ENCODE measurements at regions not wholly inside any gene's neighbourhood (a gene's known extent, or its start where the extent isn't known, plus 50 kb on each side); places are given as distances from the start of the nearest gene placed in this dataset.

DNA sequence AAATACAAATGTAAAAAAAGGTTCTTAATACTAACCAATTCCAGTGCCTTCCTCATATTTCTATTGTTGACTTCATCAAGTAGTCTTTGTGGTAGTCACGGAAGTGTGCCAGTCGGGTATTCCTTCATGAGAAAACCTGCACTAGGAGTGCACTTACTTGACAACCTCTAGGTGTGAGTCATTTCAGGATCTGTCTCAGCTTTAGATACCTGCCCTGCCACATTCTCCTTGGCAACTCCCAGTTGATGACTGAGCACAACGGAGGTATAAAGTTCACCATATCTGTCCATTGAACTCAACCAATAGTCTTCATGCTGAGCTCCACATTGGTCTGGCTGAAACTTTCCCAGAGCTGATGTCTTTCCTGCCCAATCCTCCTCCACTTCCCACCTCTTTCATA, 215.7 kb downstream of the SYT10 start:
- ChIA-PET CTCF (no interaction called here), POLR2A (no interaction called here)
- no peaks in the 10 kb centered on the region for H3K79me2 ChIP-seq (ENCODE audit: control insufficient read depth, insufficient read depth, low read length)
- intact Hi-C loops (cut with micrococcal nuclease) = no loop called here
- no peaks in the 10 kb centered on the region for H3K27me3 ChIP-seq (ENCODE audit: control insufficient read depth in 2 of 2, insufficient read depth in 2 of 2, low read length in 2 of 2)
- DNase-seq (ENCODE audit: low read depth, low spot score) (no peak), FAIRE-seq (no peak)
- H3K4me2 ChIP-seq (ENCODE audit: insufficient read depth, low read length) = no peak overlapping the region
- no peak overlapping the region for H3K9ac ChIP-seq (replicated peaks; ENCODE audit: extremely low read depth, insufficient read depth, low read length)
- H3K9me3 ChIP-seq (replicated peaks; ENCODE audit: control insufficient read depth, insufficient read depth, low read length) = peaks cover 9% of the 10 kb centered on the region
- BruUV-seq (replicated peaks) = no TSS peak
- no peaks in the 10 kb centered on the region for H3K36me3 ChIP-seq (ENCODE audit: control insufficient read depth in 2 of 2, extremely low read depth in 1 of 2, insufficient read depth in 2 of 2, low read length in 2 of 2)
- H3K9me1 ChIP-seq (replicated peaks; ENCODE audit: control insufficient read depth, extremely low read depth, insufficient read depth, low read length) = no peaks in the 10 kb centered on the region
- H3K4me1 ChIP-seq (ENCODE audit: control insufficient read depth, extremely low read depth, insufficient read depth, low read length) = no peaks in the 10 kb centered on the region
- no peak overlapping the region for H2AFZ ChIP-seq (ENCODE audit: low read depth, low read length)
- dilution Hi-C loops (cut with MboI; ENCODE audit: extremely low pct_ligation_motif_present, low sequenced_read_pairs) = no loop called here
- TF ChIP-seq, protein P1, sequence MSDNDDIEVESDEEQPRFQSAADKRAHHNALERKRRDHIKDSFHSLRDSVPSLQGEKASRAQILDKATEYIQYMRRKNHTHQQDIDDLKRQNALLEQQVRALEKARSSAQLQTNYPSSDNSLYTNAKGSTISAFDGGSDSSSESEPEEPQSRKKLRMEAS (IDR thresholded peaks at IDR 0.05; ENCODE audit: insufficient read depth, insufficient read length) = no peak
- TF ChIP-seq MYC (IDR thresholded peaks at IDR 0.05; ENCODE audit: low read depth, low read length) (no peak), JUN (IDR thresholded peaks at IDR 0.05; ENCODE audit: borderline replicate concordance, insufficient read depth, insufficient read length, low read depth) (no peak), POLR2AphosphoS5 (IDR thresholded peaks at IDR 0.05; ENCODE audit: insufficient read depth, low read depth, low read length) (no peak), GATA2 (IDR thresholded peaks at IDR 0.05; ENCODE audit: insufficient read depth, insufficient read length, low read depth, low read length) (no peak), POLR2A (IDR thresholded peaks at IDR 0.05; ENCODE audit: low read depth, low read length) (no peak)
- TF ChIP-seq, protein P2, sequence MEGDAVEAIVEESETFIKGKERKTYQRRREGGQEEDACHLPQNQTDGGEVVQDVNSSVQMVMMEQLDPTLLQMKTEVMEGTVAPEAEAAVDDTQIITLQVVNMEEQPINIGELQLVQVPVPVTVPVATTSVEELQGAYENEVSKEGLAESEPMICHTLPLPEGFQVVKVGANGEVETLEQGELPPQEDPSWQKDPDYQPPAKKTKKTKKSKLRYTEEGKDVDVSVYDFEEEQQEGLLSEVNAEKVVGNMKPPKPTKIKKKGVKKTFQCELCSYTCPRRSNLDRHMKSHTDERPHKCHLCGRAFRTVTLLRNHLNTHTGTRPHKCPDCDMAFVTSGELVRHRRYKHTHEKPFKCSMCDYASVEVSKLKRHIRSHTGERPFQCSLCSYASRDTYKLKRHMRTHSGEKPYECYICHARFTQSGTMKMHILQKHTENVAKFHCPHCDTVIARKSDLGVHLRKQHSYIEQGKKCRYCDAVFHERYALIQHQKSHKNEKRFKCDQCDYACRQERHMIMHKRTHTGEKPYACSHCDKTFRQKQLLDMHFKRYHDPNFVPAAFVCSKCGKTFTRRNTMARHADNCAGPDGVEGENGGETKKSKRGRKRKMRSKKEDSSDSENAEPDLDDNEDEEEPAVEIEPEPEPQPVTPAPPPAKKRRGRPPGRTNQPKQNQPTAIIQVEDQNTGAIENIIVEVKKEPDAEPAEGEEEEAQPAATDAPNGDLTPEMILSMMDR (IDR thresholded peaks at IDR 0.05; ENCODE audit: extremely low read depth in 1 of 2, insufficient read depth in 1 of 2, low read depth in 1 of 2, low read length in 2 of 2) = no peak
- H3K4me3 ChIP-seq (replicated peaks in 1 of 3; ENCODE audit: insufficient read depth in 1 of 3, low read depth in 1 of 3, low read length in 3 of 3) = no peak overlapping the region
- H3K27ac ChIP-seq (ENCODE audit: insufficient read depth, low read depth, low read length) = no peak overlapping the region
- no peaks in the 10 kb centered on the region for H4K20me1 ChIP-seq (replicated peaks; ENCODE audit: control insufficient read depth, extremely low read depth, insufficient read depth, low read length)

DNA sequence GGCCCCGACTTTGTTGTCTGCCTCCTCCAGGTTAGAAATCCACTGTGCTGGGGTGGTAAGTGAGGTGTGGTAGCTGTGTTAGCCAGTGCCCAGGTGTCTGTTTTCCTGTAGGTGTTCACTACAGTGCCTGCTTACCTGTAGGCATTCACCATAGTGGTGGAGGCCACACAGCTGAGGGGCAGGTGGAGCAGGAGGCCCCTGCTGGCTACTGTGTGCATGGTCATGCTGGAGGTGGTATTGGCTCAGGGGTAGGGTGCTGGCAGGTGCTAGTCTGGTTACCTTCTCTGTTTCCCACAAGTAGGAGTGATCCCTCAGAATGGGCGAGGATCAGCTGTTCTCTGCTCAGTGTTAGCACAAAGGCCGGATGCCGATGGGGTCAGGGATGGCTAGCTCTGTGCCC, 217.3 kb downstream of the SYT10 start:
- H3K27ac ChIP-seq (ENCODE audit: insufficient read depth, low read depth, low read length) = no peak overlapping the region
- H4K20me1 ChIP-seq (replicated peaks; ENCODE audit: control insufficient read depth, extremely low read depth, insufficient read depth, low read length) = no peaks in the 10 kb centered on the region
- H3K4me1 ChIP-seq (ENCODE audit: control insufficient read depth, extremely low read depth, insufficient read depth, low read length) = no peaks in the 10 kb centered on the region
- BruUV-seq (replicated peaks) = no TSS peak
- intact Hi-C loops (cut with micrococcal nuclease) (no loop called here), dilution Hi-C loops (cut with MboI; ENCODE audit: extremely low pct_ligation_motif_present, low sequenced_read_pairs) (no loop called here)
- H3K79me2 ChIP-seq (ENCODE audit: control insufficient read depth, insufficient read depth, low read length) = no peaks in the 10 kb centered on the region
- DNase-seq (ENCODE audit: low read depth, low spot score) = peak; percentile 0
- FAIRE-seq = no peak
- no peak overlapping the region for H3K4me2 ChIP-seq (ENCODE audit: insufficient read depth, low read length)
- H3K4me3 ChIP-seq (replicated peaks in 1 of 3; ENCODE audit: insufficient read depth in 1 of 3, low read depth in 1 of 3, low read length in 3 of 3) = no peak overlapping the region
- POLR2A ChIA-PET = no interaction called here
- peaks cover 9% of the 10 kb centered on the region for H3K9me3 ChIP-seq (replicated peaks; ENCODE audit: control insufficient read depth, insufficient read depth, low read length)
- no peak overlapping the region for H2AFZ ChIP-seq (ENCODE audit: low read depth, low read length)
- H3K9ac ChIP-seq (replicated peaks; ENCODE audit: extremely low read depth, insufficient read depth, low read length) = no peak overlapping the region
- H3K36me3 ChIP-seq (ENCODE audit: control insufficient read depth in 2 of 2, extremely low read depth in 1 of 2, insufficient read depth in 2 of 2, low read length in 2 of 2) = no peaks in the 10 kb centered on the region
- CTCF ChIA-PET = no interaction called here
- no peaks in the 10 kb centered on the region for H3K9me1 ChIP-seq (replicated peaks; ENCODE audit: control insufficient read depth, extremely low read depth, insufficient read depth, low read length)
- TF ChIP-seq FOS (IDR thresholded peaks at IDR 0.05; ENCODE audit: borderline replicate concordance, insufficient read depth, low read length) = no peak
- TF ChIP-seq POLR2AphosphoS5 (IDR thresholded peaks at IDR 0.05; ENCODE audit: insufficient read depth, low read depth, low read length) = no peak
- TF ChIP-seq, protein P1 (IDR thresholded peaks at IDR 0.05; ENCODE audit: insufficient read depth, insufficient read length) = no peak
- TF ChIP-seq, protein P2 (IDR thresholded peaks at IDR 0.05; ENCODE audit: extremely low read depth in 1 of 2, insufficient read depth in 1 of 2, low read depth in 1 of 2, low read length in 2 of 2) = no peak
- no peak for TF ChIP-seq MYC (IDR thresholded peaks at IDR 0.05; ENCODE audit: low read depth, low read length)
- TF ChIP-seq POLR2A (IDR thresholded peaks at IDR 0.05; ENCODE audit: low read depth, low read length) = no peak
- no peak for TF ChIP-seq JUN (IDR thresholded peaks at IDR 0.05; ENCODE audit: borderline replicate concordance, insufficient read depth, insufficient read length, low read depth)
- TF ChIP-seq GATA2 (IDR thresholded peaks at IDR 0.05; ENCODE audit: insufficient read depth, insufficient read length, low read depth, low read length) = no peak
- TF ChIP-seq EZH2 (IDR thresholded peaks at IDR 0.05; ENCODE audit: borderline replicate concordance, low read depth, low read length, severe bottlenecking) = no peak
- no peaks in the 10 kb centered on the region for H3K27me3 ChIP-seq (ENCODE audit: control insufficient read depth in 2 of 2, insufficient read depth in 2 of 2, low read length in 2 of 2)
